Stomach (tissue), 8 donors: ENCODE measurements at regions not wholly inside any gene's neighbourhood (a gene's known extent, or its start where the extent isn't known, plus 50 kb on each side); places are given as distances from the start of the nearest gene placed in this dataset.

ENCODE experiments used
- DNase-seq, 2 donors: peaks; one replicate each; pipeline versions ENCODE4 v3.0.0 to v3.0.0-alpha.2; 2013 to 2019
- H3K27ac ChIP-seq, 5 donors: fragments of 200-600 bp in 4 of 5; sonication (generic) in 4 of 5; one replicate each; pipeline ENCODE4 v1.5.1; 2013 to 2019; ENCODE audit warnings: mild to moderate bottlenecking in 1 of 5, moderate library complexity in 1 of 5
- H3K27me3 ChIP-seq, 3 donors: fragments of 200-600 bp; sonication (generic); one replicate each; pipeline ENCODE4 v1.5.1; 2017 to 2019; ENCODE audit warnings: mixed run types in 1 of 3
- H3K36me3 ChIP-seq, 4 donors: fragments of 200-600 bp; sonication (generic); 1 replicate in 3 of 4; 2 replicates in 1 of 4; pipeline ENCODE4 v1.5.1; 2016 to 2019
- H3K4me1 ChIP-seq, 4 donors: fragments of 200-600 bp; sonication (generic); one replicate each; pipeline ENCODE4 v1.5.1; 2016 to 2019
- H3K4me3 ChIP-seq, 4 donors: fragments of 200-600 bp; sonication (generic) in 3 of 4; one replicate each; pipeline ENCODE4 v1.5.1; 2016 to 2019; ENCODE audit warnings: mild to moderate bottlenecking in 1 of 4
- H3K9me3 ChIP-seq, 4 donors: fragments of 200-600 bp; sonication (generic); one replicate each; pipeline ENCODE4 v1.5.1; 2016 to 2019
- EP300 ChIP-seq: sonication (generic); formaldehyde crosslinking; IDR thresholded peaks from one replicate; pipeline ENCODE4 v1.6.1; 2017; ENCODE audit warnings: antibody characterized with exemption
- POLR2A ChIP-seq, 4 donors: fragments of 450-650 bp; IDR thresholded peaks; one replicate each; pipeline ENCODE4 v1.6.1; 2016; ENCODE audit warnings: antibody characterized with exemption in 4 of 4, control low read depth in 2 of 4, mild to moderate bottlenecking in 1 of 4, moderate library complexity in 1 of 4
- POLR2AphosphoS5 ChIP-seq, 3 donors: sonication (generic); formaldehyde crosslinking; IDR thresholded peaks; one replicate each; pipeline ENCODE4 v1.6.1; 2016; ENCODE audit warnings: antibody characterized with exemption in 3 of 3
- WGBS, 5 donors: extraction: QIAGEN DNeasy Blood & Tissue Kit in 3 of 5; methylation state at CpG; one replicate each; pipeline versions ENCODE4 v1.1.5 to v1.1.7; 2013 to 2018; 5-methylcytosine and 5-hydroxymethylcytosine counted together
- intact Hi-C: fragments of 100-400 bp; cut with DNase I; formaldehyde crosslinking; loops from one replicate; pipeline ENCODE4 v1.15.1; 2023; ENCODE audit warnings: low total_unique reads
- TF ChIP-seq, protein P1 (sequence below), 7 experiments: fragments of 450-650 bp in 4 of 7; fragments of 200-600 bp in 3 of 7; sonication (generic) in 3 of 7; IDR thresholded peaks; one replicate each; pipeline ENCODE4 v1.5.1; 2016 to 2019; ENCODE audit warnings: antibody characterized with exemption in 7 of 7, control low read depth in 2 of 7, mild to moderate bottlenecking in 1 of 7
- donor health status: healthy with polysubstance abuse.
- donor health status: Bipolar disorder and iron deficiency.
- donor health status: healthy.

DNA sequence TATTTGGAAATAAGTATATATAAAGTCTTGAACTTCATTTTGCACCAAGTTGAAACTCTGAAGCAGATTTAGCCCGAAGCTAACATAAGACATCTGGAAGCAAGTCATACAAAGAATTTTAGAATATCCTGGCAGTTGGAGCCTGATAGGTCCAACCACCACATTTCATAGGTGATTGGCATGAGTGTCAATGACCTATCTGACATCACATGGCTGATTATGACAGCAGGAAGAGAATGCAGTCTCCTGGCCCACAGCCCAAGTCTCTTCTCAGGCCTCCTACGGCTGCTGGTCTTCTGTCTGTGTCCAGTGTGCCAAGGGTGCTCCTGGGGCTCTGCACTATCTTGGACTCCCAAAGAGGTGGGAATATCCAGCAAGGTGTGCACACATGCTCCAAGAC is 325.7 kb upstream of the ACVR2A start:
- Histone ChIP-seq H3K4me3 (no peak overlapping the region), H3K36me3 (no peaks in the 10 kb centered on the region), H3K27me3 (no peaks in the 10 kb centered on the region), H3K4me1 (peaks cover 0 to 7% (median 2%) of the 10 kb centered on the region in 4 donors), H3K27ac (no peak overlapping the region), H3K9me3 (no peaks in the 10 kb centered on the region)
- WGBS, 5 donors = 70 to 94% (median 87%) methylated on average over 2 of the region's 2 CpGs
- DNase-seq = no peak
- TF ChIP-seq EP300 (no peak), POLR2AphosphoS5 (IDR thresholded peaks at IDR 0.05) (no peak), POLR2A (IDR thresholded peaks at IDR 0.05) (no peak)
- TF ChIP-seq, protein P1, sequence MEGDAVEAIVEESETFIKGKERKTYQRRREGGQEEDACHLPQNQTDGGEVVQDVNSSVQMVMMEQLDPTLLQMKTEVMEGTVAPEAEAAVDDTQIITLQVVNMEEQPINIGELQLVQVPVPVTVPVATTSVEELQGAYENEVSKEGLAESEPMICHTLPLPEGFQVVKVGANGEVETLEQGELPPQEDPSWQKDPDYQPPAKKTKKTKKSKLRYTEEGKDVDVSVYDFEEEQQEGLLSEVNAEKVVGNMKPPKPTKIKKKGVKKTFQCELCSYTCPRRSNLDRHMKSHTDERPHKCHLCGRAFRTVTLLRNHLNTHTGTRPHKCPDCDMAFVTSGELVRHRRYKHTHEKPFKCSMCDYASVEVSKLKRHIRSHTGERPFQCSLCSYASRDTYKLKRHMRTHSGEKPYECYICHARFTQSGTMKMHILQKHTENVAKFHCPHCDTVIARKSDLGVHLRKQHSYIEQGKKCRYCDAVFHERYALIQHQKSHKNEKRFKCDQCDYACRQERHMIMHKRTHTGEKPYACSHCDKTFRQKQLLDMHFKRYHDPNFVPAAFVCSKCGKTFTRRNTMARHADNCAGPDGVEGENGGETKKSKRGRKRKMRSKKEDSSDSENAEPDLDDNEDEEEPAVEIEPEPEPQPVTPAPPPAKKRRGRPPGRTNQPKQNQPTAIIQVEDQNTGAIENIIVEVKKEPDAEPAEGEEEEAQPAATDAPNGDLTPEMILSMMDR (IDR thresholded peaks at IDR 0.05) = no peak
- intact Hi-C loops = no loop called here

- intact Hi-C loops = no loop called here
- WGBS, 5 donors = 27 to 71% (median 39%) methylated on average over 1 of the region's 1 CpG
Observed at GRCh38 chr2:147515213-147515612, 329.6 kb upstream of the ACVR2A start.

DNA sequence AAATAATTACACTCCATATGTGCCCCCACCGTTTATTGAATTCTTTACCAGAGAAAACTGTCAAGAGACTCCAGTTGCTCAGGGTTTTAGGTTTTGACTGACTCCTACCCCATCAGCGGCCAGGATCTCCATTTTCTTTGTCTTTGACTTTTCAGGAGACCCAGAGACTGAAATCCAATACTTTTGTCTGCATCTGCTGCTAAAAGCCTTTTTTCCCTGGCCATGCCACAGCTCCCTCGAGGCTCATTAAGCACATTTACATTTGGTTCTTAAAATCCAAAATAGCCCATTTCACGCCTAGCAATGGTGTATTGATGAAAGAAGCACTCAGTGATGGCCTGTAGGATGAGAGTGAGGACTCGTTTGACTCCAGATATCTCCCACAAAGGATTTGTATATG is 332.6 kb upstream of the ACVR2A start:
- H3K27me3 ChIP-seq = no peaks in the 10 kb centered on the region
- 67 to 79% (median 75%) methylated on average over 5 of the region's 5 CpGs for WGBS, 5 donors
- H3K9me3 ChIP-seq = no peaks in the 10 kb centered on the region
- H3K4me3 ChIP-seq = no peak overlapping the region
- peaks cover 0 to 7% (median 2%) of the 10 kb centered on the region in 4 donors for H3K4me1 ChIP-seq
- no peak overlapping the region for H3K27ac ChIP-seq
- intact Hi-C loops = no loop called here
- no peaks in the 10 kb centered on the region for H3K36me3 ChIP-seq
- TF ChIP-seq POLR2A (IDR thresholded peaks at IDR 0.05) (no peak), POLR2AphosphoS5 (IDR thresholded peaks at IDR 0.05) (no peak), EP300 (no peak)
- TF ChIP-seq, protein P1 (IDR thresholded peaks at IDR 0.05) = no peak
- no peak for DNase-seq

More at GRCh38 chr2:147515213-147515612, 329.6 kb upstream of the ACVR2A start:
- H3K36me3 ChIP-seq = no peaks in the 10 kb centered on the region
- no peaks in the 10 kb centered on the region for H3K9me3 ChIP-seq
- no peak overlapping the region for H3K4me3 ChIP-seq
- peak overlapping the region in 1 of 5 donors; percentile 38 for H3K27ac ChIP-seq
- no peaks in the 10 kb centered on the region for H3K27me3 ChIP-seq
- H3K4me1 ChIP-seq = peaks cover 0 to 7% (median 2%) of the 10 kb centered on the region in 4 donors
- peak in 1 of 2 donors; percentile 53 for DNase-seq
- TF ChIP-seq, protein P1 (IDR thresholded peaks at IDR 0.05) = no peak
- TF ChIP-seq EP300 (no peak), POLR2AphosphoS5 (IDR thresholded peaks at IDR 0.05) (no peak), POLR2A (IDR thresholded peaks at IDR 0.05) (no peak)

DNA sequence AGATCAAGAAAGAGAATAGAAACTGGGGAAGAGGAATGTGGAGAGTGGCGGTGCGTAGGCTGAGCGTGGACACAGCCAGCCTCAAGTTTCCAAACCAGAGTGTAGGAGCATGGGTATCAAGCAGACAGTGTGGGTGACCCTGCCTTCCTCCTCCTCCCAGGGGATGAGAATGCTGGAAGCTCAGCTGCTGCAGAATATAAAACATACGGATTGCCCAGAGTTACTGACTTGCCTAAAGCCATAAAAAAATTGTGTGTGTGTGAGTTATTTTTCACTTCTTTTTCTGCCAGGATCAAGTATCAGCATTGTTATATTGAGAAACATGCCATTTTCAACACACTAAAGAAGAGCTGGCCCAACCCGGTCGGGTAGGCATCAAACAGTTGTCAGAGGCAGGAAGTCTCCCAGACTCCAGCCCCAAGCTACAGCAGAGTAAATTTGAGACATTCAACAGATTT is 333.3 kb upstream of the ACVR2A start:
- peak in 1 of 2 donors; percentile 64 for DNase-seq
- Histone ChIP-seq H3K4me3 (no peak overlapping the region), H3K9me3 (no peaks in the 10 kb centered on the region), H3K4me1 (peaks cover 0 to 7% (median 2%) of the 10 kb centered on the region in 4 donors), H3K36me3 (no peaks in the 10 kb centered on the region), H3K27ac (no peak overlapping the region), H3K27me3 (no peaks in the 10 kb centered on the region)
- 56 to 75% (median 69%) methylated on average over 6 of the region's 6 CpGs for WGBS, 5 donors
- intact Hi-C loops = no loop called here
- TF ChIP-seq POLR2A (IDR thresholded peaks at IDR 0.05) = no peak
- no peak for TF ChIP-seq EP300
- TF ChIP-seq POLR2AphosphoS5 (IDR thresholded peaks at IDR 0.05) = no peak
- TF ChIP-seq, protein P1 (IDR thresholded peaks at IDR 0.05) = no peak
